NT2/D1 (cell line): ENCODE measurements at regions not wholly inside any gene's neighbourhood (a gene's known extent, or its start where the extent isn't known, plus 50 kb on each side); places are given as distances from the start of the nearest gene placed in this dataset.

Source experiments
- SUZ12 ChIP-seq: IDR thresholded peaks from 2 replicates; pipeline ENCODE4 v1.6.1; 2011; ENCODE audit not compliant: insufficient read length, insufficient read depth; ENCODE audit errors: extremely low read depth
- YY1 ChIP-seq: IDR thresholded peaks from 2 replicates; pipeline ENCODE4 v1.6.1; 2011; ENCODE audit not compliant: insufficient read length, insufficient read depth

DNA sequence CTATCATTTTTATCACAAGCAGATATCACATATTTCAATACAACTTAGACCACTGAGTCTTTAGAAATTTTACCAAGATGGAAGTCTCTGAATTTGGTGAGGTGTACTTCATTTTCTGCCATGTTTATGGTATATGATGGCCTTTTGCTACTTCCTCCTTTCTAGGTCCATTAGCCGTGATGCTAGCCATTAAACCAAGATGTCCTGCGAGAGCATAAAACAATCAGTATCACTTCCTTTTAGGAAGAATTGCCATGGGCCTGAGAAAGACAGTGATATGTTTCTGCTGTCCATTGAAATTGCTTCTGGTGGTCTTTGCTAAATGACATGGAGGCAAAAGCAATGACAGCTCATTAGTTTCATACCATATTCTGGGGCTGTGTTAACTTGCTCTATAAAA is 1851.7 kb upstream of the IGFBP7 start:
- TF ChIP-seq YY1 = no peak
- TF ChIP-seq SUZ12 = no peak
